Epithelial cell of prostate (primary cell): ENCODE measurements at regions not wholly inside any gene's neighbourhood (a gene's known extent, or its start where the extent isn't known, plus 50 kb on each side); places are given as distances from the start of the nearest gene placed in this dataset.

ENCODE experiments used
- DNase-seq: peaks from one replicate; pipeline ENCODE4 v3.0.0-alpha.2; 2011; ENCODE audit warnings: low read depth, low spot score
- H3K27ac ChIP-seq: fragments of 450-650 bp; 2 replicates; pipeline ENCODE4 v1.5.1; 2017; ENCODE audit warnings: mild to moderate bottlenecking

DNA sequence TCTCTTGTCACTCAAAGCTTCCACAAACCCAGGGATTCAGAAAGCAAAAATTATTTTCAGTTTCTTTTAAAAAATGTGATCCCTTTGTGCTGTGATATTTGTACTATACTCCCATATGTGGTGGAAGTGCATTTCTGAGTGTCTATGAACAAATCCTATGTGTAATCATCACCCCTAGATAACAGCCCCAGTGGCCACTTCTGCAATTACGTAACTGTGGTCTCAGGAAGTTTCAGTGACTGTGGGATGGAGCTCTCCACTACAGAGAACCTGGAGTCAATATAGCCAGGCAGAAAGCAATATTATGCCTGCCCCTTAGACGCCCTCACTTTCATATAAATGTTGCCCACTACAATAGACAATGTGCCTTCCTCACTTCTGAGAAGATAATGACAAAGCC, 1101.7 kb upstream of the GHITM start:
- H3K27ac ChIP-seq: no peak overlapping the region
- DNase-seq: no peak

DNA sequence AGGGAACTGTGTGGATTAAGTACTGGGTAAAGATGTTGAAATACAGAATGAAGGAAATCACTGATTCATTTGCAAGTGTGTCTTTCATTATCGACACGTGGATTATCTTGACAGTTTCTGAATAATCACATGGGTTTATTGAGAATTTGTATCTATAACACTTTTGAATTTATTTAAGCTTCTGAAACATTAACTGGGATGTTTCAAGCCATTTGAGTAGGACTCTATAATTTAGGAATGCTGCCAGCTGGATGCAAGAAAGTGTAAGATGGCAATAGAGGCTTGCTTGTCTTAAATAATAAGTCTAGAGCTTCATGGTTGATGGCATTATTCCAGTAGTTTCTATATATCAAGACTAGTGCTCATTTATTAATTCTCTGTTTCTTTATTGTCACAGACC, 1100.7 kb upstream of the GHITM start:
- DNase-seq: no peak
- no peak overlapping the region for H3K27ac ChIP-seq

- no peak overlapping the region for H3K27ac ChIP-seq
- no peak for DNase-seq
Measured at GRCh38 chr10:83045731-83046130, 1093.6 kb upstream of the GHITM start.

DNA sequence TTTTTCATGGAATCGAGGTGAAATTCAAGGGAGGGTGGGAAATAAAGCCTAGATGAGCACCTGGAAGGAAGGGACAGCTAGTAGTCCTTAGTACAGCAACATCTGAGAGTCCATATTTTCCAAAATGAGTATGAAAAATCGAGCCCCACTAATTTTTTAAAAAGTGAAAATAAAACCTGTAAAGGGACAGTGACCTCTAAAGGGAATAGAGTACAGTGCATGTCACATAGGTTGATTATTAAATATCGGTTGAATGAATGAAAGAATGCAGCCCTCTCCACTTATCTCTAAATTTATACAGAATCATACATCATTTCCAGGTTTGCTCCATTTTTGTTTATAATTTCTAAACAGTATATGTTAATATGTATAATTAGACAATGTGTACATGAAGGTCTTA, 1088.5 kb upstream of the GHITM start:
- no peak overlapping the region for H3K27ac ChIP-seq
- no peak for DNase-seq

DNA sequence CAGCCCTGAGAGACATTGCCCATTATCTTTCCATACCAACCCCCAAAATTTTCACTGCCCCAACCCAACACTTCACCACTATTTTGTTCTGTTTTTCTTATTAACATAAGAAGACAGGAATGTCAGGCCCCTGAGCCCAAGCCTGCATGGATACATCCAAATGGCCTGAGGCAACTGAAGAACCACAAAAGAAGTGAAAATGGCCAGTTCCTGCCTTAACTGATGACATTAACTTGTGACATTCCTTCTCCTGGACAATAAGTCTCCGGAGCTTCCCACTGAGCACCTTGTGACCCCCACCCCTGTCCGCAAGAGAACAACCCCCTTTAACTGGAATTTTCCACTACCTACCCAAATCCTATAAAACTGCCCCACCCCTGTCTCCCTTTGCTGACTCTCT, 1076.4 kb upstream of the GHITM start:
- no peak for DNase-seq
- H3K27ac ChIP-seq: no peak overlapping the region

- H3K27ac ChIP-seq: no peak overlapping the region
- DNase-seq: no peak
Measured at GRCh38 chr10:83073472-83073871, 1065.8 kb upstream of the GHITM start.

DNA sequence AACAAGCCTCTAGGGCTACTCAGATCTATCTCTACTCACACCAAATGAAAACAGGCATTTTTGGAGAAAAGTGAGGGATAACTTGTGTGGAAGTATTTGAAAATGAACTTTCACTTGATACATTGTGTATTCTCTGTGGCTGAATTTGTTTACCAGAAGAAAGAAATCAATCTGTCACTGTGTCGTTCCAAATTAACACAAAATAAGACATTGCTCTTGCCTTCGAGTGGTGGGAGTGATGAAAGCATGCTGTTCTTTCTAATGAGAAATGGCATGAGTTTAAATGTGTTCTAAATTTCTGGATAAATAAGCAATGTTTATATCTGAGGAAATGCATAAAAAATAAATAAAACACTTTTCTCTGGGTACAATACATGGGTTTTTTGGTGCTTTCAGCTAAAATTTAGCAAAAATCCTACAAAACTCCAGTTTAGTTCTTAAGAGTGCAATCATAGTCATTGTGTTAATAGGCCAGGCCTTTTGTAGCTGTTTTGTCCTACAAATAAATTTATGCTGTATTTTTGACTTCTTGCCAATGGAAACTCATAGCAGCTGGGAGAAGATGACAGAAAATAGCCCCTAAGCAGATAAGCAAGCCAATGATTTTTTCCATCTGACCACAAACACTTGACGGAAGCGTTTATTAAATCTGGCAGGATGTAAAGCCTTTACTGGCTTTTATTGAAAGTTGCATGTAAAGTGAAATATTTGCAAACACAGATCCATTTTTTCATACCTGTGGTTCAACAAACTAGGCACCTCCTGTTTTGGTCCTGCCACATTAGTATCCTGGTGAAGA, 1064.1 kb upstream of the GHITM start:
- DNase-seq: no peak
- H3K27ac ChIP-seq: no peak overlapping the region

DNA sequence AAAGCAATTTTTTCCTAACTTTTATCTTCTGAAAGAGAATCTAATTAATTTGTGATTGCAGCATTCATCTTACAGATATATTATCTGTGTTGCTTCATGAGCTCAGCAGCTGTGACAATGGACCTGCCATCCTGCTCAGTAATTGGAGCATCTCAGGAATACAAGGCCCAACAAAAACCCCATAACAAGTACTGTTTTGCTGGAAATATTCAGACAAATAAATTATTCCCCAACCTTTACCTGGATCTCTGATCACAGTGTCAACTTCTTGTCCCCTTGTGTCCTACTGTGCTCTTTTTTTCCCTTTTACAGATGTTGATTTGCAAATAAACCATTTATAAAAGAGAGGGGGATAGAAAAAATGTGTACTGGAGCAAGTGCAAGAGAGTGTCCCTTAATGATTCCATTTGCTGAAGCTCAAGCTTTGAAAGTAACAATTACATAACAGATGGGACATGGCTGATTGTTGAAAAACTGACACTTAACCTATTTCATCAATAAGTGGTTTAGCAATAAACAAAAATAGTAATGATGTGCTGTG, 1063.4 kb upstream of the GHITM start:
- no peak for DNase-seq
- no peak overlapping the region for H3K27ac ChIP-seq

DNA sequence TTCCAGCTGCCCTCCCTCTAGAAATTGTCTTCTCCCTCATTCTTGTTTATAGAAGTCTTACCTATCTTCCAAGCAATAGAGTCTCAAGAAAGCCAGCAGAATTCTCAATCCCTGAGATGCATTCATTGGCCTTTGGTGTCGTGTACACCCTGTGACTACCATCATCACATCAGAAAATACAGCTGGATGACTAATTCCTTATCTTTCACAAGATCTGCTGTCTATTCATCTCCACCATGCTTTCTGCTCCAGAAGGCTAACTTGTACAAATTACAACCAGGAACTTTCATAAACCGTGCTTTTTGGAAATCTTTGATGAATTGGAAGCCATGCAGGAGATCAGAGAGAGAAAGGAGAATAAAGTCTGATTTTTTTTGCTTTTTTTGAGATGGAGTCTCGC, 1062.9 kb upstream of the GHITM start:
- DNase-seq: no peak
- no peak overlapping the region for H3K27ac ChIP-seq

DNA sequence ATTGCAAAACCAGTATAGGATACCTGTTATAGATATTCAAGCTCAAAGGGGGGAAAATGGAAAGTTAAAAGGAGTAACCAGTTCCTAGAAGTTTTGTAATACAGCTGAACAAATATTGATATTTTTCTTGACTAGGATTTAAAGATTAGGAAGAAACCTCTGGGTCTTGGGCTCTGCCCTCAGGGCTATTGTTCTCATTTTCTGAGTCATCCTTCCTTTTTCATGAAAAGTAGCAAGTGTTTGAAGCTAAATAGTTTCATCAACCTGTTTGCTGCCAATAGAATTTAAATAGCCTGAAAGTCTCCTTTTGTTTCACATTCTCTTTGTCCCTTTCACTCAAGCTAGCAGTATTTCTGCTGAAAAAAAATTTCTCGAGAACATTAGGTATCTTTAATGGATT, 1061.1 kb upstream of the GHITM start:
- H3K27ac ChIP-seq: no peak overlapping the region
- DNase-seq: no peak

GRCh38 chr10:83078645-83079044, 1060.7 kb upstream of the GHITM start:
- no peak for DNase-seq
- no peak overlapping the region for H3K27ac ChIP-seq

- no peak for DNase-seq
- H3K27ac ChIP-seq: no peak overlapping the region
Measured at GRCh38 chr10:83083831-83084230, 1055.5 kb upstream of the GHITM start.

GRCh38 chr10:83089335-83089734, 1050.0 kb upstream of the GHITM start:
- H3K27ac ChIP-seq: no peak overlapping the region
- no peak for DNase-seq

- DNase-seq: no peak
- no peak overlapping the region for H3K27ac ChIP-seq
Measured at GRCh38 chr10:83104616-83105015, 1034.7 kb upstream of the GHITM start.

DNA sequence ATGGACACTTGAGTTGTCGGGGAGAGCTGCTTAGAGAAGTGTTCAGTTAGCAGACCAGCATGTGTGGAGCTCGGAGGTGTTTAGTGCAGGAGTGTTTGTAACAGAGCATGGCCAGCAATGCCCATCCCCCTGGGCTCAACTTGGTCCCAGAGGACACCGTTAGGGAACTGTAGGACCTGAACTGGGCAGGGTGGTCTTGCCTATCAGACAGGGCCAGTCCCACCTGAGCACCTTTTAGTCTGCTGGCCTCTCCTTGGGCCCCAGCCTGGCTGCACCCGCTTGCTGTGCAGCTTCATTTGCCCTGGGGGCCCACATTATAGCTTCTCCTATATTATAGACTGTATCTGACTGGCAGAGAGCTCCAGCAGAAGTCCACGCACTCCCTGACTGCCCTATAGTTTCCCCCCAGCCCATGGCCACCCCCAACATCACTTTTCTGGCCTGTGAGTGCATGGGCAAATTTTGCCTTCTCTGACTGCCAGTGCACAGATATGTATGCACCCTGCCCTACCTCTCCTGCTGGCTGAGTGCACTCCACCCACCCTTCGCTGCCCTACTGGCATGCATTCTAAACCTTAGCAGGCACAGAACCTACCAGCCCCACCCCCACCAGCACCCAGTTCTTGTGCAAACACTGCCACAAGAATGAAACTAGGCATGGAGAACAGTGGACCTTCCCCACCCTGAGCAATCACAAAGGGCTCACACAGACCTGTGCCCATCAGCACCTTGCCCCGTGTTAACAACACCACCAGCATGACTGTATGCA, 1030.6 kb upstream of the GHITM start:
- DNase-seq: no peak
- no peak overlapping the region for H3K27ac ChIP-seq

- DNase-seq: no peak
- H3K27ac ChIP-seq: no peak overlapping the region
Measured at GRCh38 chr10:83119346-83119745, 1020.0 kb upstream of the GHITM start.

DNA sequence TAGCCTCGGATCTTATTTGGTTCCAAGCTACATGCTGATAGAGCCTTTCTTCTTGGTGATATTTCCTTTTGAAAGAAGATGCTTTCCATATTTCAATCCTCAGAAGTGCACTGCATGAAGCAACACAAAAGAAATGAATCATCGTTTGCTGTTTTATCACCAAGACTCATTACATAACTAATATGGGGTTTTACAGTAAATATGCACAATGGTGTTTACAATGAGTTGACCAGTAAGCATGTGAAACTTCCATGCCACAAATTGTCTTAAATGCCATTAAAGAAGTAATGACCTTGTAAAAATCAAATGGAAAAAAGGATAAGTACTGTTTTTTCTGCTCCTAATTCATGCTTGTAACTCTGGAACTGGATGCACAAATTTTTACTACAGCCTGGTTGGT, 1017.0 kb upstream of the GHITM start:
- DNase-seq: no peak
- no peak overlapping the region for H3K27ac ChIP-seq

GRCh38 chr10:83127942-83128575, 1011.2 kb upstream of the GHITM start:
- H3K27ac ChIP-seq: no peak overlapping the region
- DNase-seq: peak; percentile 46

DNA sequence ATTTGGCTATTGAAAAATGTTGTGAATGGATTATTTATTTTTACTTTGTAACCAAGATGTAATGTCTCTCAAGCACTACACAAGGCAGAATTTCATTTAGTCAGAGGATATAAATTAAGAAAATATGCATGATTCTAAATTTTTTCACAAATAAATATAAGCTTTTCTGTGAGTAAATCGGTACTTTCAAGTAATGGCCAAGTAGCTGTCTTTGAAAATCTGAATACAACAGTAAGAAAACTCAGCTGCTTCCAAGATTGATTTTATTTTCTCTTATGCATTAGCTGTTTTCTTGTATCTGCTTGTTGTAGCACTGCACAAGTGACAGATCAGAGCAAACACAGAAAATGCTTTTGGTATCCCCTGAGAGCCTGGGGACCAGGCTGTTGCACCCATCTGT, 998.5 kb upstream of the GHITM start:
- no peak overlapping the region for H3K27ac ChIP-seq
- DNase-seq: no peak

- H3K27ac ChIP-seq: no peak overlapping the region
- DNase-seq: no peak
Measured at GRCh38 chr10:83142074-83142563, 997.2 kb upstream of the GHITM start.

DNA sequence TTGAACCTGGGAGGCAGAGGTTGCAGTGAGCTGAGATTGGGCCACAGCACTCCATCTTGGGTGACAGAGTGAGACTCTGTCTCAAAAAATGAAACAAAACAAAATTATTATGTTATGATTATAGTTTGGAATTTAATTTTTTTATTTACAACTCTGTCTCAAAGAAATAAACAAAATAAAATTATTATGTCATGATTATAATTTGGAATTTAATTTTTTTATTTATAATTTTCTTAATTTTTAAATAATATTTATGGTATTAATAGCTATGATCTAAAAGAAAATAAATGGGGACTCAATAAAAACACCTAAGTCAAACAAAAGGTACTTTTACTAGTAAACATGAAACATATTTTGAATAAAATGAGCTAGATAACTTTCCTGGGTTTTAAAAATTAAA, 994.8 kb upstream of the GHITM start:
- H3K27ac ChIP-seq: no peak overlapping the region
- DNase-seq: no peak
